GM12872 (cell line): ENCODE measurements at regions not wholly inside any gene's neighbourhood (a gene's known extent, or its start where the extent isn't known, plus 50 kb on each side); places are given as distances from the start of the nearest gene placed in this dataset.

Experiments used
- TF ChIP-seq, protein P1 (sequence below): IDR thresholded peaks from 3 replicates; pipeline ENCODE4 v1.5.1; 2011; ENCODE audit warnings: low read depth, mild to moderate bottlenecking, low read length, moderate library complexity; ENCODE audit not compliant: insufficient read depth

GRCh38 chr2:7667260-7667757, 750.1 kb downstream of the RNF144A start:
- TF ChIP-seq, protein P1, sequence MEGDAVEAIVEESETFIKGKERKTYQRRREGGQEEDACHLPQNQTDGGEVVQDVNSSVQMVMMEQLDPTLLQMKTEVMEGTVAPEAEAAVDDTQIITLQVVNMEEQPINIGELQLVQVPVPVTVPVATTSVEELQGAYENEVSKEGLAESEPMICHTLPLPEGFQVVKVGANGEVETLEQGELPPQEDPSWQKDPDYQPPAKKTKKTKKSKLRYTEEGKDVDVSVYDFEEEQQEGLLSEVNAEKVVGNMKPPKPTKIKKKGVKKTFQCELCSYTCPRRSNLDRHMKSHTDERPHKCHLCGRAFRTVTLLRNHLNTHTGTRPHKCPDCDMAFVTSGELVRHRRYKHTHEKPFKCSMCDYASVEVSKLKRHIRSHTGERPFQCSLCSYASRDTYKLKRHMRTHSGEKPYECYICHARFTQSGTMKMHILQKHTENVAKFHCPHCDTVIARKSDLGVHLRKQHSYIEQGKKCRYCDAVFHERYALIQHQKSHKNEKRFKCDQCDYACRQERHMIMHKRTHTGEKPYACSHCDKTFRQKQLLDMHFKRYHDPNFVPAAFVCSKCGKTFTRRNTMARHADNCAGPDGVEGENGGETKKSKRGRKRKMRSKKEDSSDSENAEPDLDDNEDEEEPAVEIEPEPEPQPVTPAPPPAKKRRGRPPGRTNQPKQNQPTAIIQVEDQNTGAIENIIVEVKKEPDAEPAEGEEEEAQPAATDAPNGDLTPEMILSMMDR = no peak

DNA sequence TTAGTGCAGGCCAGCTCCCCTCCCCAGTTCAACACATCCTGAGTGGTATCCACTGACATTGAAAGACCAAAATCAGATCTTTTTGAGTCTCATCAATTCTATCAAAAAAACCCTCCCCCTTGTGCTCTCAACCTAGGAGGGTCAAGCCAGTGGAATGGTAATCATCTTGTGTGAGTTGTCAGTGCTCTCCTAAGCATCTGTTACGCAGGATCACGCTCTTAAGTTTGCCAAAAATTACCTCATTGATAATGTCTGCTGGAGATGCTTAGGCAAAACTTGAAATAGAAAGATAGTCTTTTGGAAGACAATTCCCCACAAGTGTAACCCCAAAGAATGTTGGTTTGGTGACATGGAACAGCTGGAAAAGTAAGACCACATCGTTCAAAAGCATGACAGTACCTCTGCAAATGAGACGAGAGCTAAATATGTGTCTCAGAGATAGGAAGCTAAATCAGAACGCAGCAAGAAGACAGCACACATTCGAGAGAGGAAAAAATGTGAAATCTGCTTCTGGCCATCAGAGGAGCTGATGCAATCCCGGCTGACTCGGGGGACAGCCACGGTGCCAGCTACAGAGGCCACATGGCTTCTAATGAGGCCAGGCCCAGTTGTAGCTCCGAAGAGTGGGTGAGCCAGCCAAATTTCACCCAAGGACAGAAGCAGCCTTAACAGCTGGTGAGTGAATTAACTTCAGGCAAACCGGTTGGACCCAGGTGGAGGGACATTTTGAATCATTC, 753.9 kb downstream of the RNF144A start:
- TF ChIP-seq, protein P1 = no peak

GRCh38 chr2:7672027-7672684, 754.9 kb downstream of the RNF144A start:
- TF ChIP-seq, protein P1 = peak; percentile 81

- TF ChIP-seq, protein P1 = no peak
Observed at GRCh38 chr2:7672685-7673071, 755.5 kb downstream of the RNF144A start.

GRCh38 chr2:7673101-7673500, 755.9 kb downstream of the RNF144A start:
- TF ChIP-seq, protein P1 = no peak

- TF ChIP-seq, protein P1 = no peak
Observed at GRCh38 chr2:7673853-7674252, 756.6 kb downstream of the RNF144A start.

DNA sequence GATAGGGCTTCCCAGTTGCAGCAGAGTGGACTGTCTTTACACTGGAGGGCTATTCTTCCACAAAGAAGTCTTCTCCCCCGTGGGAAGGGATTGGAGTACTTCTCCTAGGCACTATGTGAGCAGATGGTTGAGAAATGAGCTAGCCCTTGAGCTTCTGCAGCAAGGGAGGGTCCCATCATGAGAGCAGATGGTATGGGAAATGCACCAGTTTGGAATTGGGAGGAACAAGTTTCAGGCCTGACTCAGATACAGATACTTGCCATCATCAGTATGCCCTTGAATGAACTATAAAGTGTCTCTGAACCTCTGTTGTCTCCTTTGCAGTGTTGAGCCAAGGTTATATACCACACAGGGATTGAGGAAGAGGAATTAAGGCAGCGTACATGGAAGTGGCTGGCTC, 757.4 kb downstream of the RNF144A start:
- TF ChIP-seq, protein P1 = no peak
